Activated CD8-positive, alpha-beta T cell treated with anti-CD3 and anti-CD28 coated beads, Interleukin-2, amount 10 ng/mL, durations not matched to agents 7 days and 5 days (primary cell): ENCODE measurements at regions not wholly inside any gene's neighbourhood (a gene's known extent, or its start where the extent isn't known, plus 50 kb on each side); places are given as distances from the start of the nearest gene placed in this dataset.

Source experiments
- ATAC-seq: fragments of 150-1000 bp; cut with Tn5 transposase; one replicate; pipeline ENCODE4 v1.10.0; 2021; ENCODE audit warnings: moderate library complexity
- CTCF ChIA-PET: fragments of 350-600 bp; sonication (Branson Sonifier 250); formaldehyde crosslinking; loops from one replicate; lab custom pipeline; 2021; ENCODE audit warnings: antibody characterized with exemption; lab: Charles Lee
- POLR2A ChIA-PET: fragments of 350-600 bp; sonication (Branson Sonifier 250); formaldehyde crosslinking; loops from one replicate; lab custom pipeline; 2021; ENCODE audit warnings: antibody characterized with exemption; lab: Charles Lee
- DNase-seq: peaks from one replicate; pipeline ENCODE4 v3.0.0-alpha.2; 2020
- H3K27ac Mint-ChIP-seq: one replicate; pipeline ENCODE4 v1.8.0; 2021; ENCODE audit warnings: mild to moderate bottlenecking, mixed read lengths
- H3K27me3 Mint-ChIP-seq: one replicate; pipeline ENCODE4 v1.8.0; 2021; ENCODE audit warnings: low read depth, mixed read lengths
- H3K36me3 Mint-ChIP-seq: one replicate; pipeline ENCODE4 v1.8.0; 2021; ENCODE audit warnings: low read depth, mixed read lengths
- H3K4me1 Mint-ChIP-seq: one replicate; pipeline ENCODE4 v1.8.0; 2021; ENCODE audit warnings: low read depth, mixed read lengths
- H3K4me3 Mint-ChIP-seq: one replicate; pipeline ENCODE4 v1.8.0; 2021; ENCODE audit warnings: mild to moderate bottlenecking, mixed read lengths
- H3K9me3 Mint-ChIP-seq: one replicate; pipeline ENCODE4 v1.8.0; 2022; ENCODE audit warnings: mixed read lengths; ENCODE audit not compliant: insufficient read depth

DNA sequence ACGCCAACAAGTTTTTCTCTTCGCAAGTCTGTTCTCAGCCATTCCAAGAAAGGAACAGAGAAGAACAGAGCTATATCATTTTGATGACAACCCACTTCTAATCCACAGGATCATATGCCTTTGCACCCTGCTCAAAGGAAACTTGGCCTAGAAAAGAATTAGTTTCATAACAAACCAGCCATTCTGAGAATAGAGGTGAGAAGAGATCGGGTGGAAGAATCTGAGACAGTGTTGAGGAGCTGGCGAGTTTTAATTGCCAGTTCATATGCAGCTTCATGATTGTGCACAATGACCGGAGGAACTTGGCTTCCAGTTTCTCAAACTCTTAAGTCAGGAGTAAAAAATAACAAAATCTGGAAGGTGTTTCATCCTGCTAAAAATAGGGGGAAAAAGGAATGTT is 380.0 kb downstream of the NR2F1-AS1 start:
- H3K27me3 Mint-ChIP-seq, result no peaks in the 10 kb centered on the region
- CTCF ChIA-PET, result no interaction called here
- H3K9me3 Mint-ChIP-seq, result peaks cover 4% of the 10 kb centered on the region
- H3K27ac Mint-ChIP-seq, result no peak overlapping the region
- DNase-seq (no peak), ATAC-seq (no peak)
- POLR2A ChIA-PET, result no interaction called here
- no peaks in the 10 kb centered on the region for H3K36me3 Mint-ChIP-seq
- H3K4me3 Mint-ChIP-seq, result no peak overlapping the region
- H3K4me1 Mint-ChIP-seq, result no peaks in the 10 kb centered on the region

GRCh38 chr5:93196986-93197385 is 384.0 kb downstream of the NR2F1-AS1 start:
- H3K27ac Mint-ChIP-seq, result no peak overlapping the region
- POLR2A ChIA-PET, result no interaction called here
- no peak overlapping the region for H3K4me3 Mint-ChIP-seq
- H3K27me3 Mint-ChIP-seq, result no peaks in the 10 kb centered on the region
- peaks cover 6% of the 10 kb centered on the region for H3K9me3 Mint-ChIP-seq
- CTCF ChIA-PET, result no interaction called here
- no peak for DNase-seq
- no peaks in the 10 kb centered on the region for H3K4me1 Mint-ChIP-seq
- ATAC-seq, result no peak
- no peaks in the 10 kb centered on the region for H3K36me3 Mint-ChIP-seq

- POLR2A ChIA-PET, result no interaction called here
- no peak overlapping the region for H3K27ac Mint-ChIP-seq
- H3K4me3 Mint-ChIP-seq, result no peak overlapping the region
- ATAC-seq (no peak), DNase-seq (no peak)
- CTCF ChIA-PET, result no interaction called here
- H3K27me3 Mint-ChIP-seq, result no peaks in the 10 kb centered on the region
- H3K4me1 Mint-ChIP-seq, result no peaks in the 10 kb centered on the region
- peaks cover 6% of the 10 kb centered on the region for H3K9me3 Mint-ChIP-seq
- no peaks in the 10 kb centered on the region for H3K36me3 Mint-ChIP-seq
Measured at GRCh38 chr5:93193431-93194347, 387.3 kb downstream of the NR2F1-AS1 start.

DNA sequence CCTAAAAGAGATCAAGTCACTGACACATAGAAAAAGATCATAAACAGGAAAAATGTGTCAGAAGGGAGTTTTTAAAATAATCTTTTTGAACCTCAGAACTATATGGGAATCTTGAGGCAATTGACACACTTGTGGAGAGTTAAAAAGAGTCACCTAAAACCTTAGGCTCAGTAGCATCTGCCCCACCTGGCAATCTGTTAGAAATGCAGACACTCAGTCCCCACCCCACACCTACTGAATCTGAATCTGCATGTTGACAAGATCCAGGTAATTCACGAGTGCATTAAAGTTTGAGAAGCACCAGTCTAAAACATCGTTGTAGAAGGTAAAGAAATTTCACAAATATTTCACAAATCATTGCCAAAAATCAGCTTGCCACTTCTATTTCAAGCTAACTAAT is 388.3 kb downstream of the NR2F1-AS1 start:
- no peak overlapping the region for H3K4me3 Mint-ChIP-seq
- no peaks in the 10 kb centered on the region for H3K27me3 Mint-ChIP-seq
- no peaks in the 10 kb centered on the region for H3K4me1 Mint-ChIP-seq
- H3K9me3 Mint-ChIP-seq, result peaks cover 6% of the 10 kb centered on the region
- no peak overlapping the region for H3K27ac Mint-ChIP-seq
- CTCF ChIA-PET, result no interaction called here
- no peak for ATAC-seq
- DNase-seq, result no peak
- POLR2A ChIA-PET, result no interaction called here
- H3K36me3 Mint-ChIP-seq, result no peaks in the 10 kb centered on the region

DNA sequence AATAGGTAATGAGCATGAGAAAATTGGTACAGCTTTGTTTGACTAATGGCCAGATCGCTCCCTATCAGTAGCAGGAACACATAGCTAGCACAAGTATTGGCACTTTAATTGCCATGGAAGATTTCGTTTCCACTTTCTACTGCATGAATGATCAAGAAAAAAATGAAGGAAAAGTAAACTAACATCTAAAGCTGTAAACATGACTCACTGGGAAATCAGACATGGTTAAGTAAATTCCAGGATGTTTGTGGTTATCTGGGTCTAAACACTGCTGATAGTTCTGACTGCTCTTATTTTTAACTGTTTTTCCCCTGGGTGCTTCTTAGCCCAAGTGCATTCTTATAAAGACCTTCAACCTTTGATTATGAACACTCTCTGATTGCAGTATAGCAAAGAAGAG is 388.9 kb downstream of the NR2F1-AS1 start:
- no peaks in the 10 kb centered on the region for H3K4me1 Mint-ChIP-seq
- H3K27me3 Mint-ChIP-seq, result no peaks in the 10 kb centered on the region
- H3K9me3 Mint-ChIP-seq, result peaks cover 6% of the 10 kb centered on the region
- DNase-seq, result no peak
- no peak overlapping the region for H3K27ac Mint-ChIP-seq
- H3K36me3 Mint-ChIP-seq, result no peaks in the 10 kb centered on the region
- ChIA-PET CTCF (no interaction called here), POLR2A (no interaction called here)
- ATAC-seq, result no peak
- H3K4me3 Mint-ChIP-seq, result no peak overlapping the region

DNA sequence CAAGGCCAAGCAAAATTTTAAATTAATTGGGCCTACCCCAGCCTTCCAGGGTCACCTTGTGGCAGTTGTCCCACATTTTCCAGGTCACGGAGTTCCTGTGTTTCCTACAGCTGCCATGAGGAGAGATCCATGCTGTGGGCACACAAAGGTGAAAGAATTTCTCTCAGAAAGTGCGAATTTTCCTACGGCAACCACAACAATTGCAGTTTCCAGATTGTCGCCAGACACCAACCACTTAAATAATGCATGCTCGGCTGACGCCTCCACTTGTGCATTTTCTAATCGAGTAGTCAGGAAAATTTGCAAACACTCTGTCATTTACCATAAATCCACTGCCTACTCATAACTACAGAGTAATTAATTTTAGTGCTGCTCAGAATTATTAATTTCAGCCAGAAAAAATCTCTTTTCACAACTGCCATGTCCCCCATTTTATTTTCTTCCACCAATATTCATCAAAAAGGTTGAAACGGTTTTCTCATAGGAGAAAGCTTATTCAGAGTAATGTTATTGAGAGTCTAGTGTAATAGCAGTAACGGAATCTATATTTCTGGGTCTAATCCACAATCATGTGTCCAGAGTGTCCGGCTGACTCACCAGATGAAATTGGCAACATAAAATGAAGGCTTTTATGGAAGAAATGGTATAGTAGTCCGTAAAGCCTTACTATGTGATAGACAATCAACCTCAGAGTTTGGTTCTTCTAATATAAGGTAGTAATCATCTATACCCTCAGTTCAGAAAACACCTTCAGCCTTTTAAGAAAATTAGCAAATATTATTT is 389.8 kb downstream of the NR2F1-AS1 start:
- Mint-ChIP-seq H3K9me3 (peaks cover 6% of the 10 kb centered on the region), H3K36me3 (no peaks in the 10 kb centered on the region), H3K27me3 (no peaks in the 10 kb centered on the region), H3K4me3 (no peak overlapping the region), H3K27ac (no peak overlapping the region), H3K4me1 (no peaks in the 10 kb centered on the region)
- ChIA-PET CTCF (no interaction called here), POLR2A (no interaction called here)
- no peak for DNase-seq
- ATAC-seq, result no peak

DNA sequence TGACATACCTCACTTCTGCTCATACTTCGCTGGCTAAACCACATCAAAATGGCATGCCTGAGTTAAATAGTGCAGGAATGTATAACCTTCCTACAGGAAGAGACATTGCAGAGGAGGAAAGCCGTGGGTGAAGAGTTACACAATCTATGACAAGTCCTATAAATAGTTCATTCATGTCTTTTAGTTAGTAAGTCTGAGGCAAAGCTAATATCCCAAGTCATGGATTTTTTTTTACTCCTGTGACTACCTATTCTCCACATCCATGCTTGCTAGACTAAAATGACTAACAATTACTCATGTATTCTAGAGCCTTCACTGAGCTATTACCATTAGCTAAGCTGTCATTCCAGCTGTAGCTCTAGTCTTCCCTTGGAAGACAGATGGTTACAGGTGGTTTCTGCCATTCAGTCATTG is 391.3 kb downstream of the NR2F1-AS1 start:
- ATAC-seq (no peak), DNase-seq (no peak)
- POLR2A ChIA-PET, result no interaction called here
- H3K4me3 Mint-ChIP-seq, result no peak overlapping the region
- no peak overlapping the region for H3K27ac Mint-ChIP-seq
- H3K4me1 Mint-ChIP-seq, result no peaks in the 10 kb centered on the region
- no peaks in the 10 kb centered on the region for H3K36me3 Mint-ChIP-seq
- peaks cover 6% of the 10 kb centered on the region for H3K9me3 Mint-ChIP-seq
- CTCF ChIA-PET, result no interaction called here
- H3K27me3 Mint-ChIP-seq, result no peaks in the 10 kb centered on the region

GRCh38 chr5:93188876-93189485 is 392.0 kb downstream of the NR2F1-AS1 start:
- H3K27ac Mint-ChIP-seq, result no peak overlapping the region
- no peaks in the 10 kb centered on the region for H3K9me3 Mint-ChIP-seq
- CTCF ChIA-PET, result no interaction called here

GRCh38 chr5:93186076-93186682 is 394.8 kb downstream of the NR2F1-AS1 start:
- ATAC-seq (no peak), DNase-seq (no peak)
- CTCF ChIA-PET, result no interaction called here
- Mint-ChIP-seq H3K27ac (no peak overlapping the region), H3K9me3 (no peaks in the 10 kb centered on the region), H3K4me1 (no peaks in the 10 kb centered on the region), H3K4me3 (no peak overlapping the region), H3K36me3 (no peaks in the 10 kb centered on the region), H3K27me3 (no peaks in the 10 kb centered on the region)
- POLR2A ChIA-PET, result no interaction called here

More at GRCh38 chr5:93188876-93189485, 392.0 kb downstream of the NR2F1-AS1 start:
- DNase-seq (no peak), ATAC-seq (no peak)
- Mint-ChIP-seq H3K4me1 (no peaks in the 10 kb centered on the region), H3K36me3 (no peaks in the 10 kb centered on the region), H3K27me3 (no peaks in the 10 kb centered on the region), H3K4me3 (no peak overlapping the region)
- POLR2A ChIA-PET, result no interaction called here

- Mint-ChIP-seq H3K4me3 (no peak overlapping the region), H3K9me3 (no peaks in the 10 kb centered on the region), H3K27ac (no peak overlapping the region), H3K27me3 (no peaks in the 10 kb centered on the region), H3K36me3 (no peaks in the 10 kb centered on the region), H3K4me1 (no peaks in the 10 kb centered on the region)
- ChIA-PET CTCF (no interaction called here), POLR2A (no interaction called here)
- DNase-seq (no peak), ATAC-seq (no peak)
Measured at GRCh38 chr5:93184041-93184440, 397.0 kb downstream of the NR2F1-AS1 start.

- H3K27ac Mint-ChIP-seq, result no peak overlapping the region
- POLR2A ChIA-PET, result no interaction called here
- no peaks in the 10 kb centered on the region for H3K4me1 Mint-ChIP-seq
- H3K9me3 Mint-ChIP-seq, result no peaks in the 10 kb centered on the region
- ATAC-seq, result no peak
- no peaks in the 10 kb centered on the region for H3K36me3 Mint-ChIP-seq
- no peak overlapping the region for H3K4me3 Mint-ChIP-seq
- no peaks in the 10 kb centered on the region for H3K27me3 Mint-ChIP-seq
- no peak for DNase-seq
- CTCF ChIA-PET, result no interaction called here
Measured at GRCh38 chr5:93179466-93179865, 401.6 kb downstream of the NR2F1-AS1 start.

- CTCF ChIA-PET, result no interaction called here
- no peak overlapping the region for H3K27ac Mint-ChIP-seq
- DNase-seq, result no peak
Measured at GRCh38 chr5:93174930-93175329, 406.1 kb downstream of the NR2F1-AS1 start.

More at GRCh38 chr5:93174930-93175329, 406.1 kb downstream of the NR2F1-AS1 start:
- no peak for ATAC-seq
- no peaks in the 10 kb centered on the region for H3K36me3 Mint-ChIP-seq
- no peaks in the 10 kb centered on the region for H3K9me3 Mint-ChIP-seq
- POLR2A ChIA-PET, result no interaction called here
- H3K4me1 Mint-ChIP-seq, result no peaks in the 10 kb centered on the region
- H3K4me3 Mint-ChIP-seq, result no peak overlapping the region
- no peaks in the 10 kb centered on the region for H3K27me3 Mint-ChIP-seq
